GM12865 (cell line): ENCODE measurements at regions not wholly inside any gene's neighbourhood (a gene's known extent, or its start where the extent isn't known, plus 50 kb on each side); places are given as distances from the start of the nearest gene placed in this dataset.

Experiments used
- DNase-seq: peaks from one replicate; pipeline ENCODE4 v3.0.0; 2010; ENCODE audit warnings: low read depth
- H3K4me3 ChIP-seq: 2 replicates; pipeline ENCODE4 v1.5.1; 2011; ENCODE audit warnings: mild to moderate bottlenecking, low read depth, low read length, control low read depth
- CTCF ChIP-seq: IDR thresholded peaks from 2 replicates; pipeline ENCODE4 v1.5.1; 2011; ENCODE audit warnings: low read length, control low read depth, low read depth, inconsistent platforms; ENCODE audit not compliant: insufficient read depth; ENCODE audit errors: missing control alignments

- no peak for TF ChIP-seq CTCF
- no peak overlapping the region for H3K4me3 ChIP-seq
- DNase-seq = no peak
These were observed 474.1 kb downstream of the MN1 start for GRCh38 chr22:27327497-27327896.

GRCh38 chr22:27327981-27328721 is 473.4 kb downstream of the MN1 start:
- TF ChIP-seq CTCF = no peak
- no peak for DNase-seq
- H3K4me3 ChIP-seq = no peak overlapping the region

- DNase-seq = no peak
- H3K4me3 ChIP-seq = no peak overlapping the region
- no peak for TF ChIP-seq CTCF
These were observed 472.3 kb downstream of the MN1 start for GRCh38 chr22:27329131-27329850.

GRCh38 chr22:27329966-27330645 is 471.4 kb downstream of the MN1 start:
- no peak for DNase-seq
- no peak for TF ChIP-seq CTCF
- no peak overlapping the region for H3K4me3 ChIP-seq

GRCh38 chr22:27331526-27332281 is 469.9 kb downstream of the MN1 start:
- H3K4me3 ChIP-seq = no peak overlapping the region
- no peak for DNase-seq
- TF ChIP-seq CTCF = no peak

GRCh38 chr22:27335102-27335660 is 466.4 kb downstream of the MN1 start:
- no peak for DNase-seq
- no peak for TF ChIP-seq CTCF
- no peak overlapping the region for H3K4me3 ChIP-seq
